NK-92 (cell line): ENCODE measurements at regions not wholly inside any gene's neighbourhood (a gene's known extent, or its start where the extent isn't known, plus 50 kb on each side); places are given as distances from the start of the nearest gene placed in this dataset.

Experiments used
- DNase-seq: peaks from one replicate; lab custom pipeline; 2025; ENCODE audit not compliant: unreplicated experiment; lab: John Stamatoyannopoulos, UW

GRCh38 chr2:176753205-176753604, 459.4 kb upstream of the HNRNPA3 start:
- DNase-seq = no peak

GRCh38 chr2:176753752-176754474, 458.7 kb upstream of the HNRNPA3 start:
- DNase-seq = no peak

GRCh38 chr2:176755537-176756135, 457.0 kb upstream of the HNRNPA3 start:
- DNase-seq = no peak

- DNase-seq = no peak
These were observed 454.2 kb upstream of the HNRNPA3 start for GRCh38 chr2:176758426-176758825.

GRCh38 chr2:176760439-176760838, 452.2 kb upstream of the HNRNPA3 start:
- no peak for DNase-seq

- DNase-seq = no peak
These were observed 449.5 kb upstream of the HNRNPA3 start for GRCh38 chr2:176763130-176763529.

- DNase-seq = no peak
These were observed 448.7 kb upstream of the HNRNPA3 start for GRCh38 chr2:176763851-176764404.

- no peak for DNase-seq
These were observed 447.7 kb upstream of the HNRNPA3 start for GRCh38 chr2:176764921-176765320.

- no peak for DNase-seq
These were observed 446.6 kb upstream of the HNRNPA3 start for GRCh38 chr2:176766005-176766404.

- DNase-seq = no peak
These were observed 444.4 kb upstream of the HNRNPA3 start for GRCh38 chr2:176768185-176768584.

GRCh38 chr2:176769021-176769420, 443.6 kb upstream of the HNRNPA3 start:
- no peak for DNase-seq

- DNase-seq = no peak
These were observed 442.9 kb upstream of the HNRNPA3 start for GRCh38 chr2:176769499-176770370.

- no peak for DNase-seq
These were observed 439.8 kb upstream of the HNRNPA3 start for GRCh38 chr2:176772816-176773215.

- no peak for DNase-seq
These were observed 437.7 kb upstream of the HNRNPA3 start for GRCh38 chr2:176774766-176775451.

- DNase-seq = no peak
These were observed 435.3 kb upstream of the HNRNPA3 start for GRCh38 chr2:176777262-176777661.

GRCh38 chr2:176779917-176780316, 432.7 kb upstream of the HNRNPA3 start:
- no peak for DNase-seq

GRCh38 chr2:176780348-176780747, 432.2 kb upstream of the HNRNPA3 start:
- DNase-seq = no peak

- no peak for DNase-seq
These were observed 430.9 kb upstream of the HNRNPA3 start for GRCh38 chr2:176781570-176782217.

- DNase-seq = no peak
These were observed 427.9 kb upstream of the HNRNPA3 start for GRCh38 chr2:176784633-176785200.

- no peak for DNase-seq
These were observed 422.8 kb upstream of the HNRNPA3 start for GRCh38 chr2:176789751-176790150.
